HEK293 (cell line): ENCODE measurements at regions not wholly inside any gene's neighbourhood (a gene's known extent, or its start where the extent isn't known, plus 50 kb on each side); places are given as distances from the start of the nearest gene placed in this dataset.

ENCODE experiments used
- CTCF ChIA-PET: fragments of 350-600 bp; formaldehyde crosslinking; extraction: SDS; loops from one replicate; lab custom pipeline; 2021; ENCODE audit warnings: antibody characterized with exemption; lab: Yijun Ruan, JAX
- POLR2A ChIA-PET: fragments of 300-600 bp; formaldehyde crosslinking; extraction: SDS; loops from one replicate; lab custom pipeline; 2020; ENCODE audit warnings: antibody characterized with exemption, inconsistent platforms; lab: Yijun Ruan, JAX
- H3K27ac ChIP-seq: fragments of 200-500 bp; sonication (Bioruptor generic); 2 replicates; pipeline ENCODE4 v1.5.1; 2014; ENCODE audit warnings: low read depth, low read length, control low read depth, inconsistent platforms; ENCODE audit errors: extremely low read depth
- H3K36me3 ChIP-seq, 2 experiments: fragments of 200-500 bp in 1 of 2; sonication (Bioruptor generic) in 1 of 2; 1 replicate in 1 of 2; 2 replicates in 1 of 2; pipeline ENCODE4 v1.5.1; 2014 to 2017; ENCODE audit warnings: inconsistent platforms in 2 of 2, low read length in 2 of 2; ENCODE audit not compliant: control insufficient read depth in 2 of 2, insufficient read depth in 1 of 2
- H3K4me1 ChIP-seq: fragments of 200-500 bp; sonication (Bioruptor generic); 2 replicates; pipeline ENCODE4 v1.5.1; 2014; ENCODE audit warnings: mild to moderate bottlenecking, low read length, inconsistent platforms; ENCODE audit not compliant: control insufficient read depth, insufficient read depth
- H3K4me3 ChIP-seq: 2 replicates; pipeline ENCODE4 v1.5.1; 2011; ENCODE audit warnings: low read depth, mild to moderate bottlenecking, control low read depth, low read length, moderate library complexity
- H3K9me3 ChIP-seq: fragments of 200-500 bp; sonication (Bioruptor generic); 2 replicates; pipeline ENCODE4 v1.5.1; 2014; ENCODE audit warnings: low read depth, low read length, inconsistent platforms; ENCODE audit not compliant: control insufficient read depth, insufficient read depth
- ATF2 ChIP-seq: fragments of 450-650 bp; formaldehyde crosslinking; IDR thresholded peaks from 2 replicates; pipeline ENCODE4 v1.5.1; 2016; ENCODE audit warnings: missing biosample characterization, missing genetic modification characterization, low read depth
- PRDM6 ChIP-seq: fragments of 450-650 bp; formaldehyde crosslinking; IDR thresholded peaks from 2 replicates; pipeline ENCODE4 v1.5.1; 2017; ENCODE audit warnings: missing biosample characterization, missing genetic modification characterization
- REST ChIP-seq: fragments of 450-650 bp; formaldehyde crosslinking; IDR thresholded peaks from 2 replicates; pipeline ENCODE4 v1.5.1; 2016; ENCODE audit warnings: missing biosample characterization, missing genetic modification characterization
- ZBTB21 ChIP-seq: fragments of 450-650 bp; formaldehyde crosslinking; IDR thresholded peaks from 2 replicates; pipeline ENCODE4 v1.5.1; 2017; ENCODE audit warnings: missing biosample characterization, missing genetic modification characterization
- ZNF18 ChIP-seq: fragments of 450-650 bp; formaldehyde crosslinking; IDR thresholded peaks from 2 replicates; pipeline ENCODE4 v1.5.1; 2016; ENCODE audit warnings: missing biosample characterization, missing genetic modification characterization
- ZNF2 ChIP-seq: fragments of 450-650 bp; formaldehyde crosslinking; IDR thresholded peaks from 2 replicates; pipeline ENCODE4 v1.5.1; 2016; ENCODE audit warnings: missing biosample characterization, missing genetic modification characterization
- ZNF280C ChIP-seq: fragments of 450-650 bp; formaldehyde crosslinking; IDR thresholded peaks from 2 replicates; pipeline ENCODE4 v1.5.1; 2016; ENCODE audit warnings: missing biosample characterization, missing genetic modification characterization
- ZNF311 ChIP-seq: fragments of 450-650 bp; formaldehyde crosslinking; IDR thresholded peaks from 2 replicates; pipeline ENCODE4 v1.5.1; 2017; ENCODE audit warnings: missing biosample characterization, missing genetic modification characterization, borderline replicate concordance
- ZNF544 ChIP-seq: fragments of 450-650 bp; formaldehyde crosslinking; IDR thresholded peaks from 2 replicates; pipeline ENCODE4 v1.5.0; 2017; ENCODE audit warnings: missing biosample characterization, missing genetic modification characterization
- ZNF558 ChIP-seq: fragments of 450-650 bp; formaldehyde crosslinking; IDR thresholded peaks from 2 replicates; pipeline ENCODE4 v1.5.1; 2016; ENCODE audit warnings: missing biosample characterization, missing genetic modification characterization
- ZNF610 ChIP-seq: fragments of 450-650 bp; formaldehyde crosslinking; IDR thresholded peaks from 2 replicates; pipeline ENCODE4 v1.5.1; 2016; ENCODE audit warnings: missing biosample characterization, missing genetic modification characterization, borderline replicate concordance
- ZNF629 ChIP-seq: fragments of 450-650 bp; formaldehyde crosslinking; IDR thresholded peaks from 2 replicates; pipeline ENCODE4 v1.5.1; 2017; ENCODE audit warnings: missing biosample characterization, missing genetic modification characterization
- ZNF664 ChIP-seq: fragments of 450-650 bp; formaldehyde crosslinking; IDR thresholded peaks from 2 replicates; pipeline ENCODE4 v1.5.1; 2016; ENCODE audit warnings: missing biosample characterization, missing genetic modification characterization
- ZNF785 ChIP-seq: fragments of 450-650 bp; formaldehyde crosslinking; IDR thresholded peaks from 2 replicates; pipeline ENCODE4 v1.5.1; 2016; ENCODE audit warnings: missing biosample characterization, missing genetic modification characterization
- ZNF792 ChIP-seq: fragments of 450-650 bp; formaldehyde crosslinking; IDR thresholded peaks from 2 replicates; pipeline ENCODE4 v1.5.1; 2016; ENCODE audit warnings: missing biosample characterization, missing genetic modification characterization
- ZNF830 ChIP-seq: fragments of 450-650 bp; IDR thresholded peaks from 2 replicates; pipeline ENCODE4 v1.5.0; 2018; ENCODE audit warnings: missing biosample characterization, missing genetic modification characterization, low read depth, mild to moderate bottlenecking, moderate library complexity

GRCh38 chr14:101363880-101364391 is 197.4 kb upstream of the DIO3 start:
- H3K9me3 ChIP-seq, result no peaks in the 10 kb centered on the region
- no peaks in the 10 kb centered on the region for H3K36me3 ChIP-seq
- H3K4me1 ChIP-seq, result no peaks in the 10 kb centered on the region
- no peak overlapping the region for H3K27ac ChIP-seq
- POLR2A ChIA-PET, result no interaction called here
- TF ChIP-seq ZNF610 (tag by site-specific recombination), result no peak
- TF ChIP-seq ATF2 (tag by site-specific recombination), result no peak
- TF ChIP-seq ZBTB21, result no peak
- no peak for TF ChIP-seq ZNF629 (tag by site-specific recombination)
- TF ChIP-seq REST (tag by site-specific recombination), result no peak
- no peak for TF ChIP-seq ZNF311 (tag by site-specific recombination)
- no peak for TF ChIP-seq ZNF558 (tag by site-specific recombination)
- TF ChIP-seq PRDM6, result no peak
- no peak for TF ChIP-seq ZNF664
- no peak for TF ChIP-seq ZNF830 (tag by site-specific recombination)
- no peak for TF ChIP-seq ZNF785 (tag by site-specific recombination)
- TF ChIP-seq ZNF792, result no peak
- TF ChIP-seq ZNF18 (tag by site-specific recombination), result no peak
- TF ChIP-seq ZNF280C (tag by site-specific recombination), result no peak
- TF ChIP-seq ZNF544, result no peak
- TF ChIP-seq ZNF2 (tag by site-specific recombination), result no peak
- CTCF ChIA-PET, result no interaction called here
- H3K4me3 ChIP-seq, result no peak overlapping the region
